GM18505 (cell line): ENCODE measurements at regions not wholly inside any gene's neighbourhood (a gene's known extent, or its start where the extent isn't known, plus 50 kb on each side); places are given as distances from the start of the nearest gene placed in this dataset.

Experiments
- ATAC-seq: cut with Tn5 transposase; IDR thresholded peaks from one replicate; pipeline ENCODE4 v1.9.1; 2021; ENCODE audit not compliant: unreplicated experiment
- POLR2A ChIP-seq: IDR thresholded peaks from 4 replicates; pipeline ENCODE4 v1.6.1; 2011; ENCODE audit warnings: borderline replicate concordance; ENCODE audit not compliant: insufficient read depth, insufficient read length; ENCODE audit errors: extremely low read depth

GRCh38 chr19:31701146-31701545 lies 351.9 kb upstream of the TSHZ3 start:
- TF ChIP-seq POLR2A = no peak
- ATAC-seq = no peak

GRCh38 chr19:31705656-31706055 lies 356.4 kb upstream of the TSHZ3 start:
- ATAC-seq = no peak
- no peak for TF ChIP-seq POLR2A

GRCh38 chr19:31706131-31706530 lies 356.9 kb upstream of the TSHZ3 start:
- no peak for TF ChIP-seq POLR2A
- ATAC-seq = no peak

GRCh38 chr19:31706691-31707620 lies 357.7 kb upstream of the TSHZ3 start:
- ATAC-seq = no peak
- no peak for TF ChIP-seq POLR2A

GRCh38 chr19:31708520-31708919 lies 359.3 kb upstream of the TSHZ3 start:
- no peak for TF ChIP-seq POLR2A
- no peak for ATAC-seq

GRCh38 chr19:31709476-31709875 lies 360.2 kb upstream of the TSHZ3 start:
- no peak for ATAC-seq
- TF ChIP-seq POLR2A = no peak

- no peak for ATAC-seq
- TF ChIP-seq POLR2A = no peak
Observed at GRCh38 chr19:31715249-31715945, 366.2 kb upstream of the TSHZ3 start.

- no peak for ATAC-seq
- TF ChIP-seq POLR2A = no peak
Observed at GRCh38 chr19:31716826-31717225, 367.6 kb upstream of the TSHZ3 start.

GRCh38 chr19:31717269-31717923 lies 368.2 kb upstream of the TSHZ3 start:
- ATAC-seq = no peak
- no peak for TF ChIP-seq POLR2A

GRCh38 chr19:31718032-31718431 lies 368.8 kb upstream of the TSHZ3 start:
- no peak for TF ChIP-seq POLR2A
- no peak for ATAC-seq

- no peak for ATAC-seq
- no peak for TF ChIP-seq POLR2A
Observed at GRCh38 chr19:31718898-31719297, 369.7 kb upstream of the TSHZ3 start.

GRCh38 chr19:31723101-31723500 lies 373.9 kb upstream of the TSHZ3 start:
- ATAC-seq = no peak
- no peak for TF ChIP-seq POLR2A

GRCh38 chr19:31725051-31725450 lies 375.8 kb upstream of the TSHZ3 start:
- ATAC-seq = no peak
- TF ChIP-seq POLR2A = no peak
